ENCODE measurements at regions not wholly inside any gene's neighbourhood (a gene's known extent, or its start where the extent isn't known, plus 50 kb on each side); places are given as distances from the start of the nearest gene placed in this dataset.
"Not testable (repeated sequence)": the region's sequence is repeated elsewhere in the genome, so short reads cannot be mapped to it uniquely, and the experiment has no call there.

DNA sequence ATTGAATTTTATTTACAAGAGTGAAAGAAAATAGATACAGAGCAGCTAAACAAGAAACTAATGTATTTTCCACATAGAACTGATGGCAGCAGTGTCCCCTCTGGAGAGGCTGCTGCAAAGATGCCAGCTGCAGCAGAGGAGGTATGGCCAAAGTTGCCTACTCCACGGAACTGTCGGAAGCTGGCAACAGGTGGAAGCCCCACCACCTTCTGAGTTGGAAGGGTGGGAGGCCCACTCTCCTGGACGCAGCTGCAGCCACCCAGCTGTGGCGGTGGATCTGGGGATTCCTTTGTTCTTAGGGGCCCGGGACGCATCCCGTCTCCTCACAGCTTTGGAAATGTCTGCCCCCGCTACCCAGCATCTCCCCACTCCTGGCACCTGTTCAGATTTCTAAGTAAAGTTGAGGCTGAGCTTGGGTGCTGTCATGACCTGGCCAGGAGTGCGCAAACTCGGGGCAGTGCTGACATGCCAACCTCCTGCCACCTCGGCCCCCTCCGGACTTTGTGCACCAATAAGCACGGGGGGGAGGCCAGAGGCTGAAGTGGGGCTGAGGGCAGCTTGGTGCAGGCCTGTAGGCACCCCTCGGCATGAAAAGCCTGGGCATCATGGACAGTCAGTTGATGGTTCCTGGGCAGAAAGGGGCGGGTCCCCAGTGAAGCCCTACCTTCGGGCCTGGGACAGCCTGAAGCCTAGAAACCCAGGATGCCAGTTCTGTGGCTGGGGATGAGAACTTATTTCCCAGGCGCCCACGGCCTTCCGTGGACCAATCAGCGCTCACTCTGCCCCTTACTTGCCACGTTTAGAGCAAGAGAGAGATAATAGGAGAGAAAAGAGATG is 1071.4 kb downstream of the JRKL start:
- no peak for FAIRE-seq

DNA sequence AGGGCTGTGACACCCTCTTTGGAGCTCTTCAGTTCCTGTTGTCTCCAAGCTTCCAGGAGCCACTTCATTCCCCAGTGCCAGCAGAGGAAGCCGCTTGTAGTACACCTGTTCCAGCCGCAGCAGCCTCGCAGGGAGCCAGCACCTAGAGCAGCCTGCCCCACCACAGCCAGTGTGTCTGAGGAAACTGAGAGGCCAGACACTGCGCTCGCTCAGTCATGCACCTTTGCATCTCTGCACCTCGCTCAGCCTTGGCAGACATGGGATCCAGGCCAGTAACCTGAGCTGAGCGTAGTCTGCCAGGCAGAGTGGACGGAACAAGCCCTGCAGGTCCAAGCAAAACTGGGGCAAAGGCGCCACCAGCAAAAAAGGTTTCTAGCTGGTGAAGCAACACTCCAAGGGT is 1072.1 kb downstream of the JRKL start:
- no peak for FAIRE-seq

DNA sequence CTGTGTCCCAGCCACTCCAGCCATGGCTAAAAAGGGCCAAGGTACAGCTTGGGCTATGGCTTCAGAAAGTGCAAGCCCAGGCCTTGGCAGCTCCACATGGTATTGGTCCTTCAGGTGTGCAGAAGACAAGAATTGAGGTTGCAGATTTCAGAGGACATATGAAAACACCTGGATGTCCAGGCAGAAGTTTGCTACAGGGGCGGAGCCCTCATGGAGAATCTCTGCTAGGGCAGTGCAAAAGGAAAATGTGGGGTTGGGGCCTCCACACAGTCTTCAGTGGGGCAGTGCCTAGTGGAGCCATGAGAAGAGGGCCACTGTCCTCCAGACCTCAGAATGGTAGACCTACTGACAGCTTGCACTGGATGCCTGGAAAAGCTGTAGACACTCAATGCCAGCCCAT is 1074.1 kb downstream of the JRKL start:
- no peak for FAIRE-seq

DNA sequence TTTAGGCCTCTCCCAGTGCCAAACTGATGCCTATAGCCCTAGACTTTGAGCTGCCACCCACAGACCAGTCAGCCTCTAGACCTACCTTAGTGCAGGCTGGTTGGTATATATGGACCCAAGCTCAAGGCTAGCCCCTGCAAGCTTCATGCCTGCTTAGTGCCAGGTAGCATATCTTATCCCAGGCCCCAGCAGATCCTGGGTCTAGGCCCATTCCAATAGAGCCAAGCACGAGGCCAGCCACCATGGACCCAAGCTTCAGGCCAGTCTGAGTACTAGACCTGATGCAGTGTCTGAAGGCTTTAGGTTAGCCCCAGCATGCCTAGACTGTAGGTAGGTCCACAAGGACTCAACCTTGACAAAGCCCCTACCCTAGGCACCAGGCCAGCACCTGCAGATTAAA is 1081.7 kb downstream of the JRKL start:
- no peak for FAIRE-seq

DNA sequence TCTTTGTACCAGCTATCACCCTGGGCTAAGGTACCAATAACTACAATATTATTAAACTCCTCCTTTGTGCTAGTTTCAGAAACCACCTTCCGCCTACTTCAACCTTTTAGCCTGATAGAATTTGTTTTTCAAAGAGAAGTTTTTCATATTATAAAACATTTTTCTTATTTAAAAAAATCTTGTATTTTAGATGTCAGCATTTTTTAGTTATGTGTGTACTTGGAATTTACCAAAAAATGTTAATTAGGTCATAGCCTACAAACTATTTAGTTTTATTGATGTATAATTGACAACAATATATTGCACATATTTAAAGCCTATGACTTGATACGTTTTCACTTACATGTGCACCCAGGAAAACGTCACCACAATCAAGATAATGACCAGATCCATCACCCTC is 1097.6 kb downstream of the JRKL start:
- FAIRE-seq: no peak

DNA sequence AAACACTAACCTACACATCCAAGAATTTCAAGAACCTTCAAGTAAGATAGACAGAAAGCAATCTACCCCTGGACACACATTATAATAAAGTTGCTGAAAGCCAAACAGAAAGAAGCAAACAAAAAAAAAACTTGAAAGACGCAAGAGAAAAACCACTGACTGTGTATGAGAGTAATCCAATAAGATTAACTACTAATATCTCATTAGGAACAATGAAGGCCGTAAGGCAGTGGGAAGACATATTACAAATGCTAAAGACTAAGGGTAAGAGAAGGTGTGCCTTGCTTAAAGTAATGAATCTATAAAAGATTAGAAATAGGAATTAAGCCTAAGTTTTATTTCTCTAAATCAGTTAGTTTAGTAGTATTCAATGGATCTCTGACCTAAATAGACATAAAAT is 1109.1 kb downstream of the JRKL start:
- FAIRE-seq: no peak

DNA sequence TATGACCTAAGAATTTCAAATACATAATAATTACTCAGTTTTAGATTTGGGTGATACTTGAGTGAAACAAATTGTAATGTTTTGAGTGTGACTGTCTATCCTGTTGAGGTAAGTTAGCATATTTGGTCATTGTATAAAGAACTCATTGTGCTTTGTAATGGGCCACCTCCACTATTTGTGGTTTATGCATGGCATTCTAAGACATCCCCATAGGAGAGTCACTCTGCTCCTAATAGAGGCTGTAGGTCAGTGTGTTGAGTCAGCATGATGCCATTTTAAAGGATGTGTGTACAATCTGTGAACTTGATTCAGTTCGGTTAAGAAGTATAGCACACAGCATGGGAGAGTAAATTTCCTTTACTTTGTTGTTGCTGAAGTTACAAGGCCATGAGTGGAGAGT is 1112.4 kb downstream of the JRKL start:
- FAIRE-seq: no peak

DNA sequence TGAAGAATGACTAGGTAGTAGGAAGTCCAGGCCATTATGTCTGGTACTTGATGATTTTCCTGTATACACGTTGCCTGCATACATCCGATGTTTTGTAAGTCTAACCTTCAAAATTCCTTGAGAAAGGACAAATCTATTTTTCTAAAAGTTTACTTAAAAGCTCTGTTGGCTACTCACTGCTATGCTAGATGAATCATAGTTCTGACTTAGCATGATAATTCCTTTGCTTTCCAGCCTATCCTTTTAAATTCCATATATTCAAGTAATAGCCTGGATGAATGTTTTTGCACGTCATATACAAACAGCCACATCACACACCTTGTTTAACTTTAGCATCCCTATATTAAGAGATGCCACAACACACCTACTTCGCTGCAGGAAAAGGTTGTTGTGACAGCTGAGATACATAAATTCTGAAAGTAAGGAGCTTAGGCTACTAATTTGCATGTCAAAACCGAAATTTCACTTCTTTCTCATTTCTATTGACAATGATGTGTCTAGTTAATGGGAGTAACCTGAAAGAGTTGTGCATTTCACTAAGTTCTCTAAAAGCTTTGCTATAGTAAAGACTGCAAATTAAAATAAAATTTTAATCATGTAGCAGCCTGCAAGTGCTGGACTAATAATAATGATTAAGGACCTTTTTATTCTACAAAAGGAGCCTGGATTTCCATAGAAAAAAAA is 1116.4 kb downstream of the JRKL start:
- FAIRE-seq: no peak

DNA sequence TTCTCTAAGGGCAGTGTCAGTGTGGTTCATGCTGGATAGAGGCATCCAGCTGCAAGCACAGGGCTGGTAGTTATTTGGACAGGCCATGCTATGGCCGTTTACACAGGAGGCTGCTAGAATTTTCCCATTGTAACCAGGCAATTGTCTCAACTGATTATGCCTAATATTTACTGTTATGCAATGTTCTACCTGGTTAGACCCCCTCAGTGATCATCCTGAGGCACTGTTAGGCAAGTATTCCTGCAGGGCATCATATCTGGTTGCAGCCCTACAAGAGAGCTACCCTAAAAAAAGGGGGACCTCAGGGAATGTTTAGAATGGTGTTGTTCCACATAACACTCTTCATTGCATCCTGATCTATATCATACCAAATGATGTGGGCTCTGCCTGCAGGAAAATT is 1124.6 kb downstream of the JRKL start:
- FAIRE-seq: no peak

DNA sequence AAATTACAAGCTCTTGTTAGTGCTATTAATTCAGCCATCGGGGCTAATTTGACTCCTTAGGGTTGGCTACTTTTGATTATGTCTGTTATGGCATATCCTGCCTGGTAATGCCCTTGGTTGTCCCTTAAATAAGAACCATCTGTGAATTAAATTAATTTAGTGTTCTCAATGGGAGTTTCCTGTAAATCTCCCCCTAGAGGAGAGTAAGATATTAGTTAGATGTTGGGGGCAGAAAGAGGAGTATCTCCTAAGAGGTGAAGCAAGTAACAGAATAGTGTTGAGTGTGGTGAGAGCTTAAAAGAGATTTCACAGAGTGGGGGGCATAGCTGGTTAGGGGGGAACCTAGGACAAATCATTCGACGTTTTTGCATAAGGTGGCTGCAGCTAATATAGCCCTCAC is 1126.9 kb downstream of the JRKL start:
- FAIRE-seq: no peak

DNA sequence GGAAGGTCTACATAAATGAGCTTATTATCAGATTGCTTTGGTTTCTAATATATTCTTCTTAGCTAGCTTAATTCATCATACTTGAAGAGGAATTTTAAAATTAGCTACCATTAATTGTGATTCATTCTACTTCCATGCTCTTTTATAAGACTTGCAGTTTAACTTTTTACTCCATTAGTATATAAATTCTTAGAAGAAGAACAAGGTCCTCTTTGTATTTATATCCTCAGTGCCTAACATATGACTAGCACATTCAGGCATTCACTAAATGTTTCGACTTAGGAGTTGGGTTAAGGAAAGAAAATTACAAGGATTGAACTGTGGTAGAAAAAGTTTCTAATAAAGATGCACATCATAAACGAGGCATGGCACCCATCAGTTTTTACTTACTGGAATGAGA is 1135.5 kb downstream of the JRKL start:
- FAIRE-seq: no peak

DNA sequence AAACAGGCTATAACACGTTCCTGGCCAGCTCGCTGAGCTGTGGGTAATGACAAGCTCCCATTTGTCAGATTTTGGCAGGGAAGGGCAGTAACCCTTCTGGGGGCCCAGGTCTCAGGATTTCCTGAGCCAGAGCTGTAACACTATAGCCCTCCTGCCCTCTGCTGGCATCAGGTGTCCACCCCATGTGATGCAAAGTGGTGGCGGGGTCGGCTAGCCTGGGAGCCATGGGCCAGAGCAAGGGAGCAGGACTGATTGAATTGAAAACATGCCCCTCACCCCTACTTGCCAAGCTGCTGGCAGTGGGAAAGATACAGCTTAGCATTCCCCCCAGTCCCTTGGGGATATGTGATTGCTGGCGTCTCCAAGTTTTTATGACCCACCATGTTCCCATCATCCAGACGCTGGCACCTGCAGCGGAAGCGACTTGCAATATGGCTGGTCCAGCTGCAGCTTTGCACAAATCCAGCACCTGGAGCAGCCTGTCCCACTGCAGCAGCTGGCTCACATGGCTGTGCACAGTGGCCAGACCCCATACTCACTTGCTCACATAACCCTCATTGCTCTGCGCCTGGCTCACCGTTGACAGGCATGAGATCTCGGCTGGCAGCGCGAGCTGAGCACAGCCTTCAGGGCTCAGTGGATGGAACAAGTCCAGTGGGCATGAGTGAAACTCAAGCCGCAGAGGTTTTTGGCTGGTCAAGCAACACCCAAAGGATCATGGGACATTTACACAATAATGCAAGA is 1147.8 kb downstream of the JRKL start:
- FAIRE-seq: no peak

DNA sequence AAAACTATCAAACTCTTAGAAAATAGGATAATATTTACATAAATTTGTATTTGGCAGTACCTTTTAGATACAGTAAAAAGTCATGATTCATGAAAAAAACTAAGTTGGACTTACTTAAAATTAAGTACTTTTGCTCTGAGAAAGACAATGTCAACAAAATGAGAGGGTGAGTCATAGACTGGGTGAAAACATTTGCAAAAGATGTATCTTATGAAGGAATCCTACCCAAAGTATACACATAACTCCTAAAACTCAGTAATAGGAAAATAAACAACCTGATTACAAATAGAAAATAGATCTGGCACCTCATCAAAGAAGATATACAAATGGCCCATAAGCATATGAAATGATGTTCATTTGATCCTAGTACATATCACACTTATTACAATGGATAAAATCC is 1154.6 kb downstream of the JRKL start:
- no peak for FAIRE-seq

DNA sequence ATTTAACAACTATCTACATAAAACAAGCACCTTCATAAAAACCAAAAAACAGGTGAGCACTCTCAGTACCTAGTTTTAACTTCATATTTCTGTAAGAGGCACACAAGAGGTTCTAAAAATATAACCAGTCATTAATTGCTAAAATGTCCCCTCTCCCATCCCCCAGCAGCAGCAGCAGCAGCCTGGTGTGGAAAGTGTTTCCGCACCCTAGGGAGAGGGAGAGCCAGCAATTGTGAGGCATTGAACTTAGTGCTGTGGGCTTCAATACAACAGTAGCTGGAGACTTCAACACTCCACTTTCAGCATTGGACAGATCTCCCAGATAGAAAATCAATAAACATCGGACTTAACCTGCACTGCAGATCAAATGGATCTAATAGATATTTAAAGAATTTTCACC is 1158.5 kb downstream of the JRKL start:
- no peak for FAIRE-seq

DNA sequence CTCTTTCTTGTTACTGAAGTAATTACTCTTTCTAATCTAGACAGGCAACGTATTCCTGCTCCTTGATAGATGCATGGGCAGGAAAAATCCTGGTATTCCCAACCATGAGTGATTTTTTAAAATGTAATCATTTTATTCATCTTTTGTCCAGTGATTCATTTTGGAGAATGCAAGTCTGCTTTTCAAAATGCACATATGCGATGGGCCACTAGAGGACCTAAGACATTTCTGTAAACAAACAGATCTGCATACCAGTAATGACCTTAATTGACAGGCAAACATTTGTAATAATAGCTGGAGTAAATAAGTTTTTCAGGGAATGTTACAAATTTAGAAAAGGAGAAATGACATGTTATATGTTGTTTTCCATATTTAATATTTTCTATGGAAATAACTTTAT is 1167.6 kb downstream of the JRKL start:
- FAIRE-seq: no peak

DNA sequence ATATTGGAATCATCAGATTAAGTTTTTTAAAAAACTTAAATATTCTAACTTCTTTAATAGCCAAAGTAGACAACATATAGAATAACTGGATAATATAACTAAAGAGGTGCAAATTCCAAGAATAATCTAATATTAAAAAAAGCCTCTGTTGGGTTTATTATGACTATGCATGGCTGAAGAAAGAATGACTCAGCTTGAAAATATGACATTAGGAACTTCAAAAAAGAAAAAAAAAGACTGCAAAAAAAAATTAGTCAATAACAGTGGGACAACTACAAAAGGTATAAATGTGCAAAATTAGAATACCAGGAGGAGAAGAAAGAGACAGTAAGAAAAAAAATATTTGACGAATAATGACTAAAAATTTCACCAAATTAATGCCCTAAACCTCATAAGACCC is 1178.0 kb downstream of the JRKL start:
- FAIRE-seq: no peak

DNA sequence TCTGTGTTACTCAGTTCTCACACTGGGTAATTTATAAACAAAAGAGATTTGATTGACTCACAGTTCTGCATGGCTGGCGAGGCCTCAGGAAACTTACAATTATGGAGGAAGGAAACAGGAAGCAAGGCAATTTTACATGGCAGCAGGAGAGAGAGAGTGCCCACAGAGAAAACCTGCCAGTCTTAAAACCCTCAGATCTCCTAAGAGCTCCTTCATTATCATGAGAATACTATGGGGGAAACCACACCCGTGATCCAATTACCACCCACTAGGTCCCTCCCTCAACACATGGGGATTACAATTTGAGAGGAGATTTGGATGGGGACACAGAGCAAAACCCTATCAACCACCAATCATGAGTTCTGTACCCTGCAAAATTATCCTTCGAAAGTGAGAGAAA is 1180.8 kb downstream of the JRKL start:
- no peak for FAIRE-seq

DNA sequence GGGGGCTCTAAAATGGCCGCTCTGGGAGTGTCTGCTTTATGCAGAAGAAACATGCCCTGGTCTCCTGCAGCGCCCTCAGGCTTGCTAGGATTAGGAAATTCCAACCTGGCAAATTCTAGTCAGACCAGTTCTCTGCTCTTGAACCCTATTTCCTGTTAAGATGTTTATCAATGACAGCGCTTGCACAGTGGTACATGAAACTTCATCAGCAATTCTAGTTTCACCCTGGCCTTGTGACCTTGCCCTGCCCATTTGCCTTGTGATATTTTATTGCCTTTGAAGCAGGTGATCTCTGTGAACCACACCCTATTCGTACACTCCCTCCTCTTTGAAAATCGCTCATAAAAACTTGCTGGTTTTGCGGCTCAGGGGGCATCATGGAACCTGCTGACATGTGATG is 1184.0 kb downstream of the JRKL start:
- not testable (repeated sequence) for FAIRE-seq

DNA sequence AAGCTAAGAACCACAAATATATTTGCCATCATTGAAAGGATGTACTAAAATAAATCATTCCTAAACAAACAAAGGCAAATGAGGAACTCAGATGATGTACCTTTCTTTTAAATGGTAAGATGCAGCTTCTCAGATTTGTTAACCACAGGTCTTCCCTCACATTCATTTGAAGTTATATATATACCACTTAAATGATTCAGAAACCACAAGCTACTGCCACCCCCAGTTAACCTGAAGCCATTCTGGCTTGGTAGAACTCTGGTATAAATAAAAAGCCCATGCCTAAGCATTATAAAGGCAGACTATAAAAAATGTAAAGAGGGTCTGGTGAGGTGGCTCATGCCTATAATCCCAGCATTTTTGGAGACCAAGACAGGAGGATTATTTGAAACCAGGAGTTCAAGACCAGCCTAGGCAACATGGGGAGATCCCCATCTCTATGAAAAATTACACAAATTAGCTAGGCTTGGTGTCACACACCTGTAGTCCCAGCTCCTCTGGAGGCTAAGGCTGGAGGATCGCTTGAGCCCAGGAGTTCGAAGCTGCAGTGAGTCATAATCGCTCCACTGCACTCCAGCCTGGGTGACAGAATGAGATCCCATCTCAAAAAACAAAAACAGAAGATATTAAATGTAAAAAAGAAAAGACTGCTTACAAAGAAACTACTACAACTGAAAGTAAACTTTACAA is 1185.3 kb downstream of the JRKL start:
- FAIRE-seq: no peak

DNA sequence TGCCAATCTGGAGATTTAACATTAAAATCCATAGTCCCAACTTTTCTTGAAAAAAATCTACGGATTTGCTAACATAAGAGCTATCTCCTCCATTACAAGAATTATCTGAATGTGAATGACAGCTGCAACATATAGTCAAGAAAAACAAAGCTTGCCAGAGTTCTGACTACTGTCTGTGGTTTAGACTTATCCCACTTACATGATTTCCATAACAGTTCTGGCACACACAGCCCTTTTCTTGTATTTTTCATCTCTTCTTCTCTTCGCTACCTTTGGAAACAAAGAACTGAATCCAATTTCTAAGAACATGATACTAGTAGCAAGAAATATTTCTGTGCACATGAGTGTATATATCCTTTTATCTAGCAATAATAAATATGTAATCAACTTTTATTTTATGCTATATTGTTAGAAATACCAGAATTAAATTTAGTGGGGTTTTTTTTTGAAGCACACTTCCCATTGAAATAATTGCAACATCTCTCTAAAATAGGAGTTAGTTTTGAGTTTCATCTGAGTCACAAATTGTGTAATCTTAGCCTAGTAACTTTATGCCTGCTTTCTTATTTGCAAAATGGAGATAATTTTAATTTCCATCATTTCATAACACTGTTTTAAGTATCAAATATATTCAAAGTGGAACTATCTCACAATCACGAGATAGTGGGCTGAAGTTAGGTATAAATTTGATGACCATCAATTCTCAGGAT is 1217.6 kb downstream of the JRKL start:
- no peak for FAIRE-seq

DNA sequence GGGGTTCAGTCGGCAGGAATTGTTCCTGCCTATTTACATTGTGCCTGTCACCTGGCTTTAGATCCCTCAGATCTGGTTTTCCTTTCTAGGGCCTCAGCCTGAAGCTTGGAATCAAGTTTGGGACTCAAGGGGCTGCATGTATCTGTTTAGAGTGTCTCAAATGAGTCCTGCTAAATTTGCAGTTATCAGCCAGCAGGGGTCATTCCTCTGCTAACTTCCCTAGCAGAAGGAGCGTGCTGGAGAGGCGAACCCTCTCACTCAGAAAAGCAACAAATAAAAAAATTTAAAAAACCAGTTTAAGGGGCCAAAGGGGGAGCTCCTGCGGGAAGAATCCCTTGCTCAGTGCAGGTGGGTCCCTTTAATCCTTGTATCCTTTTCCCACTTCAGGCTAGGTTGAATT is 1220.2 kb downstream of the JRKL start:
- no peak for FAIRE-seq

DNA sequence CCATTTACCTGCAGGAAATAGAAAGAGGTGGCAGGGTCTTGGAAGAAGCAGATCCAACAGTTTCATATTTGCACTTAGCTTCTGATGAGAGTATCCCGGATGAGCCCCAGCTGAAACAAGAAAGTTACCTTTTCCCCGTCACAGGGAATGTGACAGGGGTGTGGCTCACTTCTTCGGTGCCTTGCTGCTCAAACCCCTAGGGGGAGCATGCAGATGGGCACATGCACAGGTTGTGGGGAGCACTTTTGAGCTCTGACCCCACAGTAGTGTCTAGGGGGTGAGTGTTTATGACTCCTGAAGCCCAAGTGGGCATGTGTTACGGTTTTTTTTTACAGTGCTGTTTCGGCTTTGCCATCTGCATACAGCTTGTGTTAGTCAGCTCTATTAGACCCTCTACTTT is 1221.0 kb downstream of the JRKL start:
- FAIRE-seq: no peak

DNA sequence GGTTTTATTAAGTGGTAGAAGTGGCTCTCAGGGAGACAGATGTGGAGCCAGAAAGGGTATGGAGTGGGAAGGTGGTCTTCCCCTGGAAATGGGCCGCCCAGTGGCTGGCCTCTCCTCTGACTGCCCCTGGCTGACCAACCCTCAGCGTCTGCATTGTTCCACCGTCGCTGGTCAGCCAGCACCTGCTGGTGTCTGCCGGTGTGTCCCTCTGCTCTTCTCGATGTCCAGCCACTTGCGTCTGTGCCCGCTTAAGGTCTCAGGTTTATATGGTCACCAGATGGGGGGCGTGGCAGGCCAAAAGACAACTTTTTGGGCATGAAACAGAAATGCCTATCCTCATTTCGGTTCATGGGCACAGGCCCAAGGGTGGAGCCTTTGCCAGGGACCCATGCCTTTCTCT is 1221.5 kb downstream of the JRKL start:
- no peak for FAIRE-seq

Measured in G401.6 (cell line).